ENCODE measurements at regions not wholly inside any gene's neighbourhood (a gene's known extent, or its start where the extent isn't known, plus 50 kb on each side); places are given as distances from the start of the nearest gene placed in this dataset.

DNA sequence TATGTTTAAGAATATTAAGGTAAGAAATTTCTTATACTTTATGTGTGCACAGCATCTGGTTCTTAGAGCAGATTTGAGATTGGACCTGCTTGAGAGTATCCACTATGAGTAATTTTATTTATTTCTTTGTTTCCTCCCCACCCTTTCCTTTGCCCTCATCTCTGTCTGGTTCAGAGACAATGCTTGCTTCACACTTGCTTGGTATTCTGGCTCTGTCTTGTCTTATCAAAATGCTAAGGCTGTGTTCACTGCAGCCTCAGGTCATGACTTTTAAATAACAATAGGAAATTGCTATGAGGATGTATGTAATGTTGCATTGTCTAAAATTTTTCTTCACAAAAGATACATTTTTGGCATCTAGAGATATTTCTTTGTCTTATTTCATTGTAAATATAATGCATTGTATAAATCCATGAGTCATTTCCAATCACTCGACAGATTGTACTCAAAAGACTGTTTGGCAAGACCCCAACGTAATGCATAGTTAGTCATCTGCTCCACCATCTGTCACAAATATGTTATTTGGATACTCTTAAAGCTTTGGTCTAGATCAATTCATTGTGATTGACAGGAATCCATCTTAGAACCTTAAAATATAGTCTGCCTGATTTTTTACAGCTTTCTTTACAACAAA lies 395.7 kb downstream of the AASDHPPT start:
- Histone ChIP-seq H3K27me3 (ENCODE audit: control insufficient read depth, insufficient read depth, low read length, poor library complexity, severe bottlenecking) (no peaks in the 10 kb centered on the region), H3K4me1 (ENCODE audit: control insufficient read depth, insufficient read depth, low read length) (no peaks in the 10 kb centered on the region), H3K27ac (ENCODE audit: insufficient read depth, low read depth, low read length, poor library complexity, severe bottlenecking) (no peak overlapping the region), H3K4me3 (ENCODE audit: insufficient read depth, low read depth, low read length) (no peak overlapping the region), H3K36me3 (ENCODE audit: control insufficient read depth, insufficient read depth, low read length) (no peaks in the 10 kb centered on the region), H3K9me3 (ENCODE audit: control insufficient read depth, low read length) (peaks cover 3% of the 10 kb centered on the region)
- 95 to 96% methylated on average over 2 of the region's 2 CpGs for WGBS, 2 experiments

DNA sequence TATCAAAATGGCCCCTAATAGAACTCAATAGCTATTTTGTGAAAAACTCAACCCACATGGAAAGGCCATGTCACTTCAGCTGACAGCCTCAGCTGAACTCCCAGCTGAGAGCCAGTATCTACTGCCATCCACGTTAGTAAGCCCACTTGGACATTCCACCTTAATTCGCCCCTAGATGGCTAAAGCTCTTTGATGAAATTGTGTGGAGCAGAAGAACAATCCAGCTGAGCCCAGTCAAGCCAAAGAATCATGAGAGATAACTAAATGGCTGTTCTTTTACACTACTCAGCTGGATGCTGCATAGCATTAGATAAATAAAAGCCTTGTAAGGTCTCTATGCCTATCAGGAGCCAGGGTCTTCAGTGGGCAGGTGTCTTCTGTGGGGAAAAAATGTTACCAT lies 396.8 kb downstream of the AASDHPPT start:
- Histone ChIP-seq H3K36me3 (ENCODE audit: control insufficient read depth, insufficient read depth, low read length) (no peaks in the 10 kb centered on the region), H3K9me3 (ENCODE audit: control insufficient read depth, low read length) (peaks cover 3% of the 10 kb centered on the region), H3K4me1 (ENCODE audit: control insufficient read depth, insufficient read depth, low read length) (no peaks in the 10 kb centered on the region), H3K4me3 (ENCODE audit: insufficient read depth, low read depth, low read length) (no peak overlapping the region), H3K27ac (ENCODE audit: insufficient read depth, low read depth, low read length, poor library complexity, severe bottlenecking) (no peak overlapping the region), H3K27me3 (ENCODE audit: control insufficient read depth, insufficient read depth, low read length, poor library complexity, severe bottlenecking) (no peaks in the 10 kb centered on the region)
- 88 to 94% methylated on average over 2 of the region's 2 CpGs for WGBS, 2 experiments

DNA sequence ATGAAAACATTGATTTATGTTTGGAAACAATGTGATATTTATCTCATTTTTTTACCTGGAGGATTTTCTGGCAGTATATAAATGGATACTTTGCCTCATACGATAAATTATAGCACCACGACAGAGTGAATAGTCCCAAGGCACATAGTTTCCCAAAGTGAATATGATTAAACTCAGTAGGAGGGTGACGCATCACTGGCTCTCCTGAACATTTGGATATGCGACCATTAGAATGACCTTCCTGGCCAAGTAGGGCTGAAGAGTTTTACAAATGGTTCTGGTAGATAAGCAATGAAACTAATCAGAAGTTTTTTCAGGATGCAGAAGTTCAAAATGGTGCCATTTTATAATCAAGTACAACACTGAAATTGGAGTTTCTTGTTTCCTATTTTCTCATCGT lies 397.7 kb downstream of the AASDHPPT start:
- peaks cover 3% of the 10 kb centered on the region for H3K9me3 ChIP-seq (ENCODE audit: control insufficient read depth, low read length)
- H3K36me3 ChIP-seq (ENCODE audit: control insufficient read depth, insufficient read depth, low read length) = no peaks in the 10 kb centered on the region
- no peaks in the 10 kb centered on the region for H3K27me3 ChIP-seq (ENCODE audit: control insufficient read depth, insufficient read depth, low read length, poor library complexity, severe bottlenecking)
- 91 to 97% methylated on average over 5 of the region's 5 CpGs for WGBS, 2 experiments
- H3K27ac ChIP-seq (ENCODE audit: insufficient read depth, low read depth, low read length, poor library complexity, severe bottlenecking) = no peak overlapping the region
- peaks cover 2% of the 10 kb centered on the region for H3K4me1 ChIP-seq (ENCODE audit: control insufficient read depth, insufficient read depth, low read length)
- H3K4me3 ChIP-seq (ENCODE audit: insufficient read depth, low read depth, low read length) = no peak overlapping the region

DNA sequence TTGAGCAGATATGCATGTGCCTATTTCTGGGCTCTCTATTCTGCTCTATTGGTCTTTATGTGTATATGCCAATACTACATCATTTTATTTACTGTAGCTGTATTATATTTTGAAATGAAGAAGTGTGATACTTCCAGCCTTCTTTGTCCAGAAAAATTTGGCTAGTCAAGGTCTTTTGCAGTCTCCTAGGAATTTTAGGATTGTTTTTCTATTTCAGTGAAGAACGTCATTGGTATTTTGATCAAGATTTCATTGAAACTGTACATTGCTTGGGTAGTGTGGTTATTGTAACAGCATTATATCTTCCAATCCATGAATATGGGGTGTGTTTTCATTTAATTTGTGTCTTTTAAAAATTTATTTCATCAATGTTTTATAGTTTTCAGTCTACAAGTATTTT lies 400.3 kb downstream of the AASDHPPT start:
- Histone ChIP-seq H3K27ac (ENCODE audit: insufficient read depth, low read depth, low read length, poor library complexity, severe bottlenecking) (no peak overlapping the region), H3K36me3 (ENCODE audit: control insufficient read depth, insufficient read depth, low read length) (no peaks in the 10 kb centered on the region), H3K27me3 (ENCODE audit: control insufficient read depth, insufficient read depth, low read length, poor library complexity, severe bottlenecking) (no peaks in the 10 kb centered on the region), H3K4me3 (ENCODE audit: insufficient read depth, low read depth, low read length) (no peak overlapping the region), H3K9me3 (ENCODE audit: control insufficient read depth, low read length) (peaks cover 3% of the 10 kb centered on the region), H3K4me1 (ENCODE audit: control insufficient read depth, insufficient read depth, low read length) (peaks cover 2% of the 10 kb centered on the region)
- 95 to 100% methylated on average over 1 of the region's 1 CpG for WGBS, 2 experiments

DNA sequence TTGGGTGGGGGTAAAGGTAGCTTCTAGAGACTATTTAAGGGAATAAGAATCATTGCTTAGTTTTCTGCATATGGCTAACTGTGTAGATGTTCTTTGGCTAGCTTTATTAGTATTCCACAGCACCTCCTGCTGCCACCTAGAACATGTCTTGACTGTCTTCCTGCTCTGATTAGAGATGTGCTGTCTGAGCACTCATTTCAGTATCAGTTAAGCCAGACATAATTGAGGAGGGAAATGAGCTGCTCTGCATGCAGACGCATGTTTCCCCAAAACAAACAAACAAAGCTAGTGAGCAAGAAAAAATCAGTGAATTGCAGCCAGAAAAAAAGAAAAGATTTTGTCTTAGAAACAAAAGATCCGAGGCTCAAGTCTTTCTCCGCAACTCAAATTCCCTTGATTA lies 402.2 kb downstream of the AASDHPPT start:
- Histone ChIP-seq H3K9me3 (ENCODE audit: control insufficient read depth, low read length) (no peaks in the 10 kb centered on the region), H3K27me3 (ENCODE audit: control insufficient read depth, insufficient read depth, low read length, poor library complexity, severe bottlenecking) (no peaks in the 10 kb centered on the region), H3K36me3 (ENCODE audit: control insufficient read depth, insufficient read depth, low read length) (no peaks in the 10 kb centered on the region), H3K4me3 (ENCODE audit: insufficient read depth, low read depth, low read length) (no peak overlapping the region), H3K27ac (ENCODE audit: insufficient read depth, low read depth, low read length, poor library complexity, severe bottlenecking) (no peak overlapping the region), H3K4me1 (ENCODE audit: control insufficient read depth, insufficient read depth, low read length) (peaks cover 6% of the 10 kb centered on the region)
- 88 to 91% methylated on average over 3 of the region's 3 CpGs for WGBS, 2 experiments

DNA sequence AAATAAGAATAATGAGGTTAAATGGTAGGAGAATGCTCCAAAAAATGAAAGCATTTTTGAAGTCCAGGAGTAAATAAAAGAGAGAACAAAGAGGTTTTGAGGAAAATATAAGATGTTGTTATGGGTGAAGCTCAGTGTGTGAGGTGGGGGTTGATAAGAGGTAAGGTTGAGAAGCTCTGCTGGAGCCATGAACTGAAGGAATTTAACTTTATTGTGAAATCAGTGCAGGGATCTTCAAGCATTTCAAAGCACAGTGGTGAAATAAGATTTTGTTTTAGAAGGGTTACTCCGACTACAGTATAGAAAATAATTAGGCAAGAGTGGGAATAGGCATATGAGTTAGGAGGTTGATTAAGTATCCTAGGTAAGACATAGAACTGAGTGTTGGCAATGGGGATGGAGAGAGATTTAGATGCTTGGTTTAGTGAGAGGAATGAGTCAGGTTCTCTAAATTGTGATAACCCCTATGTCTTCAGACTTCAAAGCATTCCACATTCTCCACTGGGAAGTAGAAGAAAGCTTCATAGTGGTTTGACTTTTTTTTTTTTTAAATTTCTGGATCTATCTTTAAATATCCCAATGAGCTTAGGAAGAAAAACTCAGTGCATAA lies 403.2 kb downstream of the AASDHPPT start:
- 89 to 90% methylated on average over 1 of the region's 1 CpG for WGBS, 2 experiments
- H3K27ac ChIP-seq (ENCODE audit: insufficient read depth, low read depth, low read length, poor library complexity, severe bottlenecking) = no peak overlapping the region

DNA sequence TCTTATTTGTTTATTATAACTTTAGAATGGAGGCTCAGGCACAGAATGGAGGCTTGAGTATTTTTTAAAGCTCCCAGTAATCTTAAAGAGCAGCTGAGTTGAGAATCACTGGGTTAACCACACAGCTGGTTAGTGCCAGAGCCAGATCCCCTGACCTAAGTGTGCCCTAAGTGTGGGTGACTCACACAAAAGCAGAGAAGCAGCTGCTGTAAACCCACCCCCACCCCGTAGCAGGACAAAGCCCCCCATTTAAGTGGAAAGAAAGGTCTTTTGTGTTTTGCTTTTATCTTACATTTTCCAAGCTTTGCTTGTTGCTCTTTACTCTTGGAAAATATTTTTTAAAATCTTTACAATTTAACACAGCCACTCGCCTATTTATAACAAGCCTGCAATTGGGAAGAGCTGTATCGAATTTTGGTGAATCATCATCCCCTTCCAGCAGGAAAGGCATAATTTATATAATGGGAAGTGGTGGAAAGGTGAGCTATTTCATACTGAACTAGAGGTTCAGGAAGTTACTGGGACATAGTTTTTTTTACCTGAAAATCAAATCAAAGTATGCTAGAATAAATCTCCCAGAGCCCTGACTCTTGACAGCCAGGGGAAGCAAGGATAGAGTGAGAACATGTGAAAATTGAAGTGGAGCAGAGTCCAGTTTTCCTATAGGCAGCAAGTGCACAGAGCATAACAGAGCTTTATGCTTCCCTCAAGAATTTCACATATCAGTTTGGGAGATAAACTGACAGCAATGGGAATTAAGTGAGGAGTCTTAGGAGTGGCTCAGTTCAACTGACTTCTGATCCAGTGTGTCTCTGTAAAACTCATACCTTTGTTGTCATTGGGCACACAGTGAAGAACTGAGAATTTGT lies 405.7 kb downstream of the AASDHPPT start:
- Histone ChIP-seq H3K36me3 (ENCODE audit: control insufficient read depth, insufficient read depth, low read length) (no peaks in the 10 kb centered on the region), H3K4me3 (ENCODE audit: insufficient read depth, low read depth, low read length) (no peak overlapping the region), H3K27ac (ENCODE audit: insufficient read depth, low read depth, low read length, poor library complexity, severe bottlenecking) (no peak overlapping the region), H3K9me3 (ENCODE audit: control insufficient read depth, low read length) (no peaks in the 10 kb centered on the region), H3K27me3 (ENCODE audit: control insufficient read depth, insufficient read depth, low read length, poor library complexity, severe bottlenecking) (no peaks in the 10 kb centered on the region), H3K4me1 (ENCODE audit: control insufficient read depth, insufficient read depth, low read length) (peaks cover 6% of the 10 kb centered on the region)
- WGBS, 2 experiments = 44% methylated on average over 3 of the region's 3 CpGs; no CpG with 5 or more reads in 1 of the 2 experiments

More for the DNA sequence above, 403.2 kb downstream of the AASDHPPT start:
- Histone ChIP-seq H3K36me3 (ENCODE audit: control insufficient read depth, insufficient read depth, low read length) (no peaks in the 10 kb centered on the region), H3K27me3 (ENCODE audit: control insufficient read depth, insufficient read depth, low read length, poor library complexity, severe bottlenecking) (no peaks in the 10 kb centered on the region), H3K4me1 (ENCODE audit: control insufficient read depth, insufficient read depth, low read length) (peaks cover 6% of the 10 kb centered on the region), H3K9me3 (ENCODE audit: control insufficient read depth, low read length) (no peaks in the 10 kb centered on the region), H3K4me3 (ENCODE audit: insufficient read depth, low read depth, low read length) (no peak overlapping the region)

DNA sequence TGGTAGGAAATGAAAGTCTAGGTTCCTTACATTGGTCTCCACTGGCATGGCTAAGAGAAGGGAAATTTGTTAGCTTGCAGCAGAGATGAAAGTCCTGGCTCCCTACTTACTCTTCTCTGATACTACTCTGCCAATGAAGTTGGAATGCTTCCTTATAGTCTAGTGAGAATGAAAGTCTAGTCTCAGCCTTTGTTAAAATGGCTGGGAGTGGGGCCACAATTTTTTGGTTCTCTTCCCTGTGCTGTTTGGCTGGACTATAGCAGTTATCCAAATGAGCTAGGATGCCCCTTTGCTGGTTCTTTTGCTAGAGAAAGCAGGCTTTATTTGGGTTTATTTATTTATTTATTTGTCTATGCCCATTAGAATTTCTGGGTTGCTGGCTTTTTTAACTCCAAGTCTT lies 414.3 kb downstream of the AASDHPPT start:
- H3K9me3 ChIP-seq (ENCODE audit: control insufficient read depth, low read length) = no peaks in the 10 kb centered on the region
- H3K27me3 ChIP-seq (ENCODE audit: control insufficient read depth, insufficient read depth, low read length, poor library complexity, severe bottlenecking) = no peaks in the 10 kb centered on the region
- no peaks in the 10 kb centered on the region for H3K36me3 ChIP-seq (ENCODE audit: control insufficient read depth, insufficient read depth, low read length)
- no peak overlapping the region for H3K4me3 ChIP-seq (ENCODE audit: insufficient read depth, low read depth, low read length)
- H3K27ac ChIP-seq (ENCODE audit: insufficient read depth, low read depth, low read length, poor library complexity, severe bottlenecking) = no peak overlapping the region
- H3K4me1 ChIP-seq (ENCODE audit: control insufficient read depth, insufficient read depth, low read length) = no peaks in the 10 kb centered on the region

DNA sequence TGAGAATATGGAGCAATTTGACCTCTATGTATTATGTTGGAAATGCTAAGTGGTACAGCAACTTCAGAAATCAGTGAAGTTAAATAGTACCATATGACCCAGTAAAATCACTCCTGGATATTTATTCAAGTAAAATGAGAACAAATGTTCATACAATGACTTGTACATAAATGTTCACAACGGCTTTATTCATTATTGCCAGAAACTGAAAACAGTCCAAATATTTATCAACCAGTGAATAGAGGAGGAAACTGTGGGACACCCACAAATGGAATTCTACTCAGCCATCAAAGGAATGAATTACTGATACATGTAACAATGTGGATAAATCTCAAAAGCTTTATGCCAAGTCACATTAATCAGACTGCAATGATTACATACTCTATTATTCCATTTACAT lies 416.3 kb downstream of the AASDHPPT start:
- Histone ChIP-seq H3K27ac (ENCODE audit: insufficient read depth, low read depth, low read length, poor library complexity, severe bottlenecking) (no peak overlapping the region), H3K36me3 (ENCODE audit: control insufficient read depth, insufficient read depth, low read length) (no peaks in the 10 kb centered on the region), H3K4me1 (ENCODE audit: control insufficient read depth, insufficient read depth, low read length) (no peaks in the 10 kb centered on the region), H3K9me3 (ENCODE audit: control insufficient read depth, low read length) (no peaks in the 10 kb centered on the region), H3K27me3 (ENCODE audit: control insufficient read depth, insufficient read depth, low read length, poor library complexity, severe bottlenecking) (no peaks in the 10 kb centered on the region), H3K4me3 (ENCODE audit: insufficient read depth, low read depth, low read length) (no peak overlapping the region)
- WGBS, 2 experiments = 86% methylated on average over 1 of the region's 1 CpG; no CpG with 5 or more reads in 1 of the 2 experiments

DNA sequence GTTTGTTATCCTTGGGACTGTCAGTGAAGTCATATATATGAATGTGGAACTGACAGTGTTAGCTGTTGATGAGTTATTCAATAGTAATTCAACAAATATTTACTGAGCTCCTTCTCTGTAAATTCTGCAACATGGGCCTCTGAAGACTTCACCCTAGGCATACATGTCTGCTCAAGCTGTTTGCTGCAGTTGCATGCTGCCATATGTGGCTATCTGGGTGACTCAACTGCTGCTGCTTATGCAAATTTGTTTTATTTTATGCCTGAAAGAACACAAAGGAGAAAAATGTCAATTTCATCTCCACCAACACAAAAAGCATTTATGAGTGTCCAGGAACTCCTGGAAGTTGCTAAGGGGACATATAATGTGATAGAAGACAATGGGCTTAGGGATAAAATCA lies 417.6 kb downstream of the AASDHPPT start:
- H3K4me1 ChIP-seq (ENCODE audit: control insufficient read depth, insufficient read depth, low read length) = no peaks in the 10 kb centered on the region
- H3K4me3 ChIP-seq (ENCODE audit: insufficient read depth, low read depth, low read length) = no peak overlapping the region
- H3K9me3 ChIP-seq (ENCODE audit: control insufficient read depth, low read length) = no peaks in the 10 kb centered on the region
- no peaks in the 10 kb centered on the region for H3K36me3 ChIP-seq (ENCODE audit: control insufficient read depth, insufficient read depth, low read length)
- no peaks in the 10 kb centered on the region for H3K27me3 ChIP-seq (ENCODE audit: control insufficient read depth, insufficient read depth, low read length, poor library complexity, severe bottlenecking)
- no peak overlapping the region for H3K27ac ChIP-seq (ENCODE audit: insufficient read depth, low read depth, low read length, poor library complexity, severe bottlenecking)

Data from ectodermal cell (in vitro differentiated cells).